C4-2B (cell line): ENCODE measurements at regions not wholly inside any gene's neighbourhood (a gene's known extent, or its start where the extent isn't known, plus 50 kb on each side); places are given as distances from the start of the nearest gene placed in this dataset.

Experiments
- H3K27ac ChIP-seq: fragments of 450-650 bp; 2 replicates; pipeline ENCODE4 v1.5.1; 2017
- ZFX ChIP-seq: fragments of 450-650 bp; IDR thresholded peaks from 2 replicates; pipeline ENCODE4 v1.6.1; 2017
- TF ChIP-seq, protein P1 (sequence below): fragments of 450-650 bp; conservative IDR thresholded peaks from 2 replicates; pipeline ENCODE4 v1.5.1; 2017; ENCODE audit warnings: mild to moderate bottlenecking

DNA sequence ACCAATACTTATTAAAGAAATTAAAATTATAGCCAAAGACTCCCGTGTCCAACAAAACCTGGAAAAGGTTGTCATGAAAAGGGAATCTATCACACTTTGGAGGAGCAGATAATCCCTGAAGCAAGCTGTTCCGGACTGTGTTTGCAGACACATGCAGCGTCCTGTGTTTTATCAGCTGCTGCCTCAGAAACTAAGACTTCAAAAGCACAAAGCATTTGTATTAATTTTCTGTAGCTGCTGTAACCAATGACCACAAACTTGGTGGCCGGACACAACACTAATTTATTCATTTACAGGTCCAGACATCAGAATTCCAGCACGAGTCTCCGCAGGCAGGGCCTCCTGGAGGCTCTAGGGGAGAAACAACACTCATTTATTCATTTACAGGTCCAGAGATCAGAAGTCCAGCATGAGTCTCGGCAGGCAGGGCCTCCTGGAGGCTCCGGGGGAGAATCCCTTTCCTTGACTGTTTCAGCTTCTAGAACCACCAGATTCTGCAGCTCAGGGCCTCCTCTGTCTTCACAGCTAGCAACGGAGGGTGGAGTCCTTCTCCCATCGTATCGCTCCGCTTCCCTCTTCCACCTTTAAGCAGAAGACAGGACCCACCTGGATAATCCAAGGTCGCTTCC, 465.3 kb downstream of the BRD1 start:
- no peak for TF ChIP-seq ZFX
- TF ChIP-seq, protein P1, sequence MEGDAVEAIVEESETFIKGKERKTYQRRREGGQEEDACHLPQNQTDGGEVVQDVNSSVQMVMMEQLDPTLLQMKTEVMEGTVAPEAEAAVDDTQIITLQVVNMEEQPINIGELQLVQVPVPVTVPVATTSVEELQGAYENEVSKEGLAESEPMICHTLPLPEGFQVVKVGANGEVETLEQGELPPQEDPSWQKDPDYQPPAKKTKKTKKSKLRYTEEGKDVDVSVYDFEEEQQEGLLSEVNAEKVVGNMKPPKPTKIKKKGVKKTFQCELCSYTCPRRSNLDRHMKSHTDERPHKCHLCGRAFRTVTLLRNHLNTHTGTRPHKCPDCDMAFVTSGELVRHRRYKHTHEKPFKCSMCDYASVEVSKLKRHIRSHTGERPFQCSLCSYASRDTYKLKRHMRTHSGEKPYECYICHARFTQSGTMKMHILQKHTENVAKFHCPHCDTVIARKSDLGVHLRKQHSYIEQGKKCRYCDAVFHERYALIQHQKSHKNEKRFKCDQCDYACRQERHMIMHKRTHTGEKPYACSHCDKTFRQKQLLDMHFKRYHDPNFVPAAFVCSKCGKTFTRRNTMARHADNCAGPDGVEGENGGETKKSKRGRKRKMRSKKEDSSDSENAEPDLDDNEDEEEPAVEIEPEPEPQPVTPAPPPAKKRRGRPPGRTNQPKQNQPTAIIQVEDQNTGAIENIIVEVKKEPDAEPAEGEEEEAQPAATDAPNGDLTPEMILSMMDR, result no peak
- H3K27ac ChIP-seq, result no peak overlapping the region

DNA sequence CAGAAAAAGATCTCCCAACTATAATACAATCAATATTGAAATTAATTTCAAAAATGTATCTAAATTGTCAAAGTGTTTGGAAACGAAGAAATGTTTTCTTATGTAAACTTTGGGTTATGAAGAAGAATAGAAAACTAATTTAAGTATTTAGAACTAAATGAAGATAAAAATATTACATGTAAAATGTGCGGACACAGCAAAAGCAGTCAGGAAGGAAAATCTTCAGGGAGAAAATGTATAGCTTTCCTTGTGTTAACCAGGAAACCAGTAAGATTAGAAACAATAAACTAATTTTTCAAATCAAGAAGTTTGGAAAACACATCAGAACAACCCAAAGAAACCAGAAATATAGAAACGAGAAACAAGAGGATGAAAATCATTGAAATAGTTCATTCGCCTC, 466.5 kb downstream of the BRD1 start:
- no peak overlapping the region for H3K27ac ChIP-seq

DNA sequence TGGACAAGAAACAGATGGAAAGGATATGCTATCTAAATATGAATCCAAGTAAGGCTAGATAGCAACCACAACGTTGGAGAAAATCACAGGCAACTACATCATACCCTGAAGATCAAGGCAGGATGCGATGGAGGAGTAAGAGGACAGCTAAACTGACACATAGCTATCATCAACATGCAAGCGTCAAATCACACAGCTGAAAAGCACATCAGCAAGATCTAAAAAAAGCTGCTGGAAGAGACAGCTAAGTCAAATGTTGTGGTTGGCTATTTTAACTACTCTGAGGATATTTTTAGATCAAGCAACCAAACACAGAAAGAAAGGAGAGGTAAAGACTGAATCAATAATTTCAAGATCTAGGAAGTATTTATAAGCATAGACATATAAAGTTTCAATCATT, 466.9 kb downstream of the BRD1 start:
- no peak overlapping the region for H3K27ac ChIP-seq
- TF ChIP-seq, protein P1, result no peak
- no peak for TF ChIP-seq ZFX

More for the DNA sequence above, 466.5 kb downstream of the BRD1 start:
- TF ChIP-seq ZFX, result no peak
- TF ChIP-seq, protein P1, result no peak

DNA sequence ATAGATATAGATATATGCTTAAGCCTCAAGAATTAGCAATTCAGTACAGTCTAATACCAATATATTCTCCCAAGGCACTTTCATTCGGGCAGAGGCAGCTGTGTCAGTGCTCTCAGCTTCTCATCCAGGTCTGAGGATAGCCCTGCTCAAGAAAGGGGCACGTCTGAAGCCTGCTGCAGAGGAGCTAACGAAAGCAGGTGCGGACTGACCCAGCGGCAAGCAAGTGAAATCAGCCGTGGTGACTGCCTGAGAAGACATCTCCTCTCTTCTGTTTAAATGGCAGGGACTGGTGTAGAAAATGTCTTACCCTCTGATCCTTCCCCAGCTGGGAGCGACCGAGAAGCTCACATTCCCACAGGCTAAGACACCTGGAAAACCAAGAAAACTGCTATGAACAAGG, 468.6 kb downstream of the BRD1 start:
- no peak overlapping the region for H3K27ac ChIP-seq
- TF ChIP-seq ZFX, result no peak
- TF ChIP-seq, protein P1, result no peak

DNA sequence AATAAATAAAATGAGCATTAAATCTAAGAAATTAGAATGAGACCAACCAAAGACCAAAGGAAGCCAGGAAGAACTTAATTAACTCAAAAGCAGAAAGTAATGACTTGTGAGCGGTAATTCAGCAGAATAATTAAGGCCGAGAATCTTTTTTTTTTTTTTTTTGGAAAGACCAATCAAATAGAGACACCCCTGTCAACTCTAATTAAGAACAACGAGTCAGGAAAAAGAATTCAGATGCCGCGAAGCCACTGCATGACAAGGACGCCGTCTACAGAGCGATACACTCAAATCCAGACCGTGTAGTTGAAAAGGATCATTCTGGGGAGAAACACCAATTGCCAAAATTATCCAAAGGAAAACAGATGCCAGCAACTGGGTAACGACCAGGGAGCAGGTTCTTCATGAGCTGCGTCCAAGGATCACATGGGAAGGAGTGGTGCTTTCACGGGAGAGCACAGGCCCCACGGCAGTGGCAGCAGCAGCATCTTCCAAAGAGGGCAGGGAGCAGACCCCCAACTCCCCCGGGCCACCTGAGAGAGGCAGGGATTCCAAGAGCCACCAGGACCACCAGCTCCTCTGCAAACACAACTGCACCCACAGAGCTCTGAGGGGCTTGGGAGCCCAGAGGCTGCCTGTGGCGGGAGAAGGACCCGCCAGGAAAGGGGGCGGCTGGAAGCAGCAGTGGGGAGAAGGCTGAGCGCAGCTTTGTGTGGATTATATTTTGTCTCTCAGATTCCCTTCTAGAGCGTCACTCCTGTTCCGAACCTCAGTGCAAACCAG, 469.8 kb downstream of the BRD1 start:
- TF ChIP-seq ZFX, result no peak
- TF ChIP-seq, protein P1, result no peak
- no peak overlapping the region for H3K27ac ChIP-seq

DNA sequence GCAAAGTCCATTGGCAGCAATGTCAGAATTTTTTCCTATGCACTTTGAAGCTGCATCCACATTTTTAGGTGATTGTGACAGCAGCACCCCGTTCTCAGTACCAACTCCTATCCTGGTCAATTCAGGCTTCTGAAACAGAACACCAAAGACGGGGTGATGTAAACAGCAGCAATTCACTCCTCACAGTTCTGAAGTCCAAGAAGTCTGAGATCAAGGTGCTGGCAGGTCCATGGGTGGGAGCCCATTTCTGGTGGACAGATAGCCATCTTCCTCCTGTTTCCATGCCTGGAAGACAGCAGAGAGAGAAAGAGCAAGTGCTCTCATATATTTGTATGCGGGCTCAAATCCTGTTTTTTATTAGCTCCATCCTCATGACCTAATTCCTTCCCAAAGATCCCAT, 471.2 kb downstream of the BRD1 start:
- no peak for TF ChIP-seq ZFX
- TF ChIP-seq, protein P1, result no peak
- H3K27ac ChIP-seq, result no peak overlapping the region

DNA sequence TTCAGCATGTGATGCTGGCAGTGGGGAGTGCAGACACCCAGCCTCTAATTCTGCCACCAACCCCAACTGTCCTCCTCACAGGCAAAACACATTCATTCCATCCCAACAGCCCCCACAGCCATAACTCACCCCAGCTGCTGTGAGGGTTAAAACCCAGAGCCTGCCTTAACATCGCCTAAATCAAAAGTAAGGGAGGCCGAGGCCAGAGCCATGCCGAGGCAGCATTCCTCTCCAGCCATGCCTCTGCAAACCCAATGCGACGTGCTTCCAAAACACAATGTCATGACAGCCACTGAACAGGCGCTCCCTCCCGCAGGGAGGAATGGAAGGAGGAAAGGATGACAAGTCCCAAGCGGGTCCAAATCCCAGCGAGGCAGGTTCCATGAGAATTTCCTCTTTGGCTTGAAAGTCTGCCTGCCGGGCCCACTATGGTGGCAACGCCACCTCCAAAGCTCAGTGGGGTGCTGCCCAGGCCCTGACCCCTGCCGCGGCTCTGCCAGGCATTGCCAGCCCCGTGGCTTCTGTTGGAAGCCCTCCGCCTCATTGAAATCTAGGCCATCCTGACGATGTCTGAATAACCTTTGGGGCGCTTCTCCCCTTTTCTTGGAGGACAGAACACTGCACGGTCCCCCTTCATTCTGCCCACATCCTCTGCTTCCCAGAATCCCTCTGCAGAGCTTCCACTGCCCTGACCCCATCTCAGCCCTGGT, 472.3 kb downstream of the BRD1 start:
- TF ChIP-seq, protein P1, result no peak
- no peak for TF ChIP-seq ZFX
- H3K27ac ChIP-seq, result no peak overlapping the region
